Hepatocyte (in vitro differentiated cells): ENCODE measurements at regions not wholly inside any gene's neighbourhood (a gene's known extent, or its start where the extent isn't known, plus 50 kb on each side); places are given as distances from the start of the nearest gene placed in this dataset.

Experiments used
- CTCF ChIP-seq: fragments of 200-600 bp; sonication (generic); IDR thresholded peaks from 2 replicates; pipeline ENCODE4 v1.5.1; 2016; ENCODE audit warnings: antibody characterized with exemption, mild to moderate bottlenecking; ENCODE audit not compliant: poor library complexity
- EZH2phosphoT487 ChIP-seq: fragments of 200-600 bp; sonication (generic); IDR thresholded peaks from one replicate; pipeline ENCODE4 v1.6.1; 2018; ENCODE audit warnings: antibody characterized with exemption, mild to moderate bottlenecking, low read depth, moderate library complexity; ENCODE audit not compliant: unreplicated experiment, severe bottlenecking

- TF ChIP-seq CTCF (no peak), EZH2phosphoT487 (no peak)
Measured at GRCh38 chr17:77721846-77722160, 236.7 kb upstream of the TNRC6C start.
